ENCODE measurements at regions not wholly inside any gene's neighbourhood (a gene's known extent, or its start where the extent isn't known, plus 50 kb on each side); places are given as distances from the start of the nearest gene placed in this dataset.

DNA sequence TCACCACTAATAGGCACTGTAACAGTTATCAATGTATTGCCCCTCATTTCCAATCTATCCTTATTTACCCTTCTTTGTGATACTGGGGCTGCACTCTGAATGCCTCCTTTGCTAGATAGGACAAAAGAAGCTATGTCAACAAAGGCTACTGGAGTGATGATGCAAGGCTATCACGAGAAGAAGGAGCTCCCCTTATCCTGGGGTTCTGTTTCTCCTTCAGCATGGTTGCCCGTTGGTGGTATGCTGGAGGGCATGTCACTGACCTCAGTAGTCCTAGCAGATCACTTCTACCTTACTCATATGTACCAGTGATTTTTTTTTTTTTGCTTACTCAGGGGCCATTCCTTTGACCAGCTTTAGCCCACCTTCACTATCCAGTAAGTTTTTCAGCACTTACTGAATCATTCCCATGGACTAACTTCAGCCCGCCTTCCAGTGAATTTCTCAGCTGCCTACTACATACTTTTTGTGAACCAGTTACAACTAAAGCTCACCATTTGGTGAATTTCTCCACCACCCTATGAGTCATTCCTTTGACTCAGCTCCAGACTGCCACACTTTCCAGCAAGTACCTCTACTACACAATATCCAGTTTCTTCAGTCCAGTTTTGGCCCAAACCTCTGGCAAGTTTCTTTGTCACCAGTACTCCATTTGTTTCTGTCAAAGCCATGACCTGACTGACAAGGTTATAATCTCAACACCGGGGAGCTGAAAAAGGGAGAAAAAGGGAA is 944.5 kb downstream of the KCNT2 start:
- TF ChIP-seq, protein P1, sequence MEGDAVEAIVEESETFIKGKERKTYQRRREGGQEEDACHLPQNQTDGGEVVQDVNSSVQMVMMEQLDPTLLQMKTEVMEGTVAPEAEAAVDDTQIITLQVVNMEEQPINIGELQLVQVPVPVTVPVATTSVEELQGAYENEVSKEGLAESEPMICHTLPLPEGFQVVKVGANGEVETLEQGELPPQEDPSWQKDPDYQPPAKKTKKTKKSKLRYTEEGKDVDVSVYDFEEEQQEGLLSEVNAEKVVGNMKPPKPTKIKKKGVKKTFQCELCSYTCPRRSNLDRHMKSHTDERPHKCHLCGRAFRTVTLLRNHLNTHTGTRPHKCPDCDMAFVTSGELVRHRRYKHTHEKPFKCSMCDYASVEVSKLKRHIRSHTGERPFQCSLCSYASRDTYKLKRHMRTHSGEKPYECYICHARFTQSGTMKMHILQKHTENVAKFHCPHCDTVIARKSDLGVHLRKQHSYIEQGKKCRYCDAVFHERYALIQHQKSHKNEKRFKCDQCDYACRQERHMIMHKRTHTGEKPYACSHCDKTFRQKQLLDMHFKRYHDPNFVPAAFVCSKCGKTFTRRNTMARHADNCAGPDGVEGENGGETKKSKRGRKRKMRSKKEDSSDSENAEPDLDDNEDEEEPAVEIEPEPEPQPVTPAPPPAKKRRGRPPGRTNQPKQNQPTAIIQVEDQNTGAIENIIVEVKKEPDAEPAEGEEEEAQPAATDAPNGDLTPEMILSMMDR (IDR thresholded peaks at IDR 0.05 in 2 of 3, conservative IDR thresholded peaks at IDR 0.05 in 1 of 3; ENCODE audit: control insufficient read depth in 2 of 3, extremely low read depth in 1 of 3, insufficient read depth in 1 of 3, low read depth in 3 of 3, low read length in 3 of 3): no peak
- TF ChIP-seq NFYA (IDR thresholded peaks at IDR 0.05; ENCODE audit: borderline replicate concordance, low read depth, low read length) (no peak), EZH2 (IDR thresholded peaks at IDR 0.05; ENCODE audit: borderline replicate concordance, control insufficient read depth, low read depth, low read length) (no peak), ZNF274 (IDR thresholded peaks at IDR 0.05; ENCODE audit: insufficient read depth, insufficient read length) (no peak), MAX (IDR thresholded peaks at IDR 0.05; ENCODE audit: low read depth, low read length) (no peak), POLR2AphosphoS5 (IDR thresholded peaks at IDR 0.05; ENCODE audit: low read length) (no peak)
